Adipocyte (in vitro differentiated cells): ENCODE measurements at regions not wholly inside any gene's neighbourhood (a gene's known extent, or its start where the extent isn't known, plus 50 kb on each side); places are given as distances from the start of the nearest gene placed in this dataset.
"Not testable (repeated sequence)": the region's sequence is repeated elsewhere in the genome, so short reads cannot be mapped to it uniquely, and the experiment has no call there.

Source experiments
- DNase-seq: peaks from one replicate; pipeline ENCODE4 v3.0.0-alpha.2; 2015; ENCODE audit warnings: low read depth
- H3K27me3 ChIP-seq: replicated peaks from 2 replicates; pipeline ENCODE4 v1.7.0; 2013; ENCODE audit warnings: mild to moderate bottlenecking, low read length, moderate library complexity; ENCODE audit not compliant: control insufficient read depth, insufficient read depth
- H3K36me3 ChIP-seq: 2 replicates; pipeline ENCODE4 v1.7.0; 2013; ENCODE audit warnings: low read length, mild to moderate bottlenecking, moderate library complexity; ENCODE audit not compliant: control insufficient read depth, insufficient read depth, severe bottlenecking
- H3K4me1 ChIP-seq: 2 replicates; pipeline ENCODE4 v1.7.0; 2013; ENCODE audit warnings: mild to moderate bottlenecking, low read length, moderate library complexity; ENCODE audit not compliant: control insufficient read depth, insufficient read depth
- H3K4me3 ChIP-seq: 2 replicates; pipeline ENCODE4 v1.7.0; 2013; ENCODE audit warnings: mild to moderate bottlenecking, low read length, moderate library complexity
- H3K9ac ChIP-seq: 2 replicates; pipeline ENCODE4 v1.7.0; 2013; ENCODE audit warnings: mild to moderate bottlenecking, low read length, moderate library complexity
- H3K9me3 ChIP-seq: 2 replicates; pipeline ENCODE4 v1.7.0; 2013; ENCODE audit warnings: mild to moderate bottlenecking, low read length, moderate library complexity; ENCODE audit not compliant: control insufficient read depth

- not testable (repeated sequence) for DNase-seq, H3K36me3 ChIP-seq, H3K9me3 ChIP-seq
Observed at GRCh38 chr16:16627865-16628264, 248.9 kb downstream of the NPIPA7 start.

GRCh38 chr16:16638231-16638630 lies 259.3 kb downstream of the NPIPA7 start:
- not testable (repeated sequence) for H3K36me3 ChIP-seq, H3K9ac ChIP-seq, H3K4me3 ChIP-seq, H3K4me1 ChIP-seq, H3K9me3 ChIP-seq, DNase-seq, H3K27me3 ChIP-seq

More at GRCh38 chr16:16627865-16628264, 248.9 kb downstream of the NPIPA7 start:
- not testable (repeated sequence) for H3K4me3 ChIP-seq, H3K9ac ChIP-seq, H3K4me1 ChIP-seq, H3K27me3 ChIP-seq

GRCh38 chr16:16638714-16639113 lies 259.8 kb downstream of the NPIPA7 start:
- H3K4me1 ChIP-seq, H3K4me3 ChIP-seq, H3K9ac ChIP-seq, H3K36me3 ChIP-seq, H3K9me3 ChIP-seq, H3K27me3 ChIP-seq, DNase-seq: not testable (repeated sequence)

GRCh38 chr16:16643828-16644227 lies 264.9 kb downstream of the NPIPA7 start:
- not testable (repeated sequence) for DNase-seq, H3K27me3 ChIP-seq, H3K9ac ChIP-seq, H3K4me1 ChIP-seq, H3K36me3 ChIP-seq, H3K4me3 ChIP-seq, H3K9me3 ChIP-seq

- H3K4me3 ChIP-seq, H3K27me3 ChIP-seq, DNase-seq, H3K9ac ChIP-seq, H3K4me1 ChIP-seq, H3K36me3 ChIP-seq, H3K9me3 ChIP-seq: not testable (repeated sequence)
Observed at GRCh38 chr16:16648002-16648401, 269.1 kb downstream of the NPIPA7 start.

GRCh38 chr16:16672180-16672812 lies 293.4 kb downstream of the NPIPA7 start:
- H3K9me3 ChIP-seq, H3K9ac ChIP-seq, H3K27me3 ChIP-seq, H3K36me3 ChIP-seq, H3K4me3 ChIP-seq, H3K4me1 ChIP-seq, DNase-seq: not testable (repeated sequence)

- H3K4me1 ChIP-seq, DNase-seq, H3K36me3 ChIP-seq, H3K27me3 ChIP-seq, H3K9ac ChIP-seq, H3K9me3 ChIP-seq, H3K4me3 ChIP-seq: not testable (repeated sequence)
Observed at GRCh38 chr16:16674820-16675219, 295.9 kb downstream of the NPIPA7 start.

GRCh38 chr16:16721849-16722248 lies 342.9 kb downstream of the NPIPA7 start:
- H3K4me3 ChIP-seq, H3K36me3 ChIP-seq: not testable (repeated sequence)

GRCh38 chr16:16722666-16723065 lies 343.7 kb downstream of the NPIPA7 start:
- DNase-seq, H3K9me3 ChIP-seq, H3K4me1 ChIP-seq, H3K9ac ChIP-seq, H3K36me3 ChIP-seq, H3K27me3 ChIP-seq, H3K4me3 ChIP-seq: not testable (repeated sequence)

More at GRCh38 chr16:16721849-16722248, 342.9 kb downstream of the NPIPA7 start:
- not testable (repeated sequence) for H3K27me3 ChIP-seq, DNase-seq, H3K9ac ChIP-seq, H3K4me1 ChIP-seq, H3K9me3 ChIP-seq

- not testable (repeated sequence) for DNase-seq, H3K4me3 ChIP-seq, H3K9me3 ChIP-seq, H3K36me3 ChIP-seq, H3K9ac ChIP-seq, H3K4me1 ChIP-seq, H3K27me3 ChIP-seq
Observed at GRCh38 chr16:16723819-16724519, 345.0 kb downstream of the NPIPA7 start.

GRCh38 chr16:16727048-16727447 lies 348.1 kb downstream of the NPIPA7 start:
- H3K9ac ChIP-seq, H3K36me3 ChIP-seq, H3K4me1 ChIP-seq, DNase-seq, H3K27me3 ChIP-seq, H3K4me3 ChIP-seq, H3K9me3 ChIP-seq: not testable (repeated sequence)

- H3K9me3 ChIP-seq, DNase-seq, H3K36me3 ChIP-seq, H3K9ac ChIP-seq, H3K27me3 ChIP-seq, H3K4me3 ChIP-seq, H3K4me1 ChIP-seq: not testable (repeated sequence)
Observed at GRCh38 chr16:16742573-16742972, 363.6 kb downstream of the NPIPA7 start.
